ENCODE measurements at regions not wholly inside any gene's neighbourhood (a gene's known extent, or its start where the extent isn't known, plus 50 kb on each side); places are given as distances from the start of the nearest gene placed in this dataset.

- no peak for TF ChIP-seq POLR2A (IDR thresholded peaks at IDR 0.05)
- TF ChIP-seq CTCF (IDR thresholded peaks at IDR 0.05 in 4 of 5, conservative IDR thresholded peaks at IDR 0.05 in 1 of 5), result no peak
These were observed 640.2 kb upstream of the CXADR start for GRCh38 chr21:16872616-16873015.

Measured in gastrocnemius medialis (tissue), 4 donors.